22Rv1 (cell line): ENCODE measurements at regions not wholly inside any gene's neighbourhood (a gene's known extent, or its start where the extent isn't known, plus 50 kb on each side); places are given as distances from the start of the nearest gene placed in this dataset.

Experiments used
- H3K27ac ChIP-seq: fragments of 450-650 bp; 2 replicates; pipeline ENCODE4 v1.5.1; 2017
- ZFX ChIP-seq: fragments of 450-650 bp; IDR thresholded peaks from 2 replicates; pipeline ENCODE4 v1.6.1; 2017; ENCODE audit warnings: antibody characterized with exemption, borderline replicate concordance
- TF ChIP-seq, protein P1 (sequence below): fragments of 450-650 bp; IDR thresholded peaks from 2 replicates; pipeline ENCODE4 v1.5.1; 2017; ENCODE audit warnings: mild to moderate bottlenecking

DNA sequence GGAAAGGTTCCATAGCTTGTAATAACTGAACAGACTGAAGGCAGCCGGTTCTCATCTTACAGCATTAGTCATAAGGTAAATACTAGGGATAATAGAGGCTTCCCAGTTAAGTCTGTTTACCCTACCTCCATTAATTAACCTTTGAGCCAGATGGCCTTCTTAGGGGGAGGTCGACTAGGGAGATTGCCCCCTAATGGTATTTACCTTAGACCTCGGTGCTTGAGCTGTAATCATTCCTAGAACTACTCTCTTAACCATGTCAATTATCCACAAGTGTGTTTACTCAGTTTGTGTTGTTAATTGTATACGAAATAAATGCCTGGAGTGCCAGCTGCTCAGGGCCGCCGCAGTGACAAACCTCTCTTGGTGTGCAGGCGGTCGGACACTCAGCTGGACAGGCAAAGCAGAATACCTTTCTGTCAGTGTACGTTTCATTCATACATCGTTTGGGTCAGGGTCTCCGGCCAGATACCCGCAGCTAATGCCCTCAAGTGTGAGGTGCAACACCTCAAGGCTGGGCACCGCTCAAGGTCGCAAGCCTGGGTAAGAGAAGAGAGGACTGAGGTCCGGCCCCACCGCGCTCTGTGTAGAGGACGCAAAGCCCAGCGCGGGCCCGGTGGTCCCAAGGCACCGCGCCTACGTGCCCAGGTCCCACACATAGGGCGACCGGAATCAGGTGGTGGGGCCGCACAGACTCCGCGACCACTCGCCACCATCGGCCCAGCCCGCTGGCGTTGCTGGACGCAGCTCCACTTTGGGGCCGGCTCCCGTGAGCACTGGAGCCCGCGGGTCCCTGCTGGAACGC is 931.0 kb downstream of the NLGN4Y start:
- peak overlapping the region; percentile 92 for H3K27ac ChIP-seq
- TF ChIP-seq, protein P1, sequence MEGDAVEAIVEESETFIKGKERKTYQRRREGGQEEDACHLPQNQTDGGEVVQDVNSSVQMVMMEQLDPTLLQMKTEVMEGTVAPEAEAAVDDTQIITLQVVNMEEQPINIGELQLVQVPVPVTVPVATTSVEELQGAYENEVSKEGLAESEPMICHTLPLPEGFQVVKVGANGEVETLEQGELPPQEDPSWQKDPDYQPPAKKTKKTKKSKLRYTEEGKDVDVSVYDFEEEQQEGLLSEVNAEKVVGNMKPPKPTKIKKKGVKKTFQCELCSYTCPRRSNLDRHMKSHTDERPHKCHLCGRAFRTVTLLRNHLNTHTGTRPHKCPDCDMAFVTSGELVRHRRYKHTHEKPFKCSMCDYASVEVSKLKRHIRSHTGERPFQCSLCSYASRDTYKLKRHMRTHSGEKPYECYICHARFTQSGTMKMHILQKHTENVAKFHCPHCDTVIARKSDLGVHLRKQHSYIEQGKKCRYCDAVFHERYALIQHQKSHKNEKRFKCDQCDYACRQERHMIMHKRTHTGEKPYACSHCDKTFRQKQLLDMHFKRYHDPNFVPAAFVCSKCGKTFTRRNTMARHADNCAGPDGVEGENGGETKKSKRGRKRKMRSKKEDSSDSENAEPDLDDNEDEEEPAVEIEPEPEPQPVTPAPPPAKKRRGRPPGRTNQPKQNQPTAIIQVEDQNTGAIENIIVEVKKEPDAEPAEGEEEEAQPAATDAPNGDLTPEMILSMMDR = no peak

DNA sequence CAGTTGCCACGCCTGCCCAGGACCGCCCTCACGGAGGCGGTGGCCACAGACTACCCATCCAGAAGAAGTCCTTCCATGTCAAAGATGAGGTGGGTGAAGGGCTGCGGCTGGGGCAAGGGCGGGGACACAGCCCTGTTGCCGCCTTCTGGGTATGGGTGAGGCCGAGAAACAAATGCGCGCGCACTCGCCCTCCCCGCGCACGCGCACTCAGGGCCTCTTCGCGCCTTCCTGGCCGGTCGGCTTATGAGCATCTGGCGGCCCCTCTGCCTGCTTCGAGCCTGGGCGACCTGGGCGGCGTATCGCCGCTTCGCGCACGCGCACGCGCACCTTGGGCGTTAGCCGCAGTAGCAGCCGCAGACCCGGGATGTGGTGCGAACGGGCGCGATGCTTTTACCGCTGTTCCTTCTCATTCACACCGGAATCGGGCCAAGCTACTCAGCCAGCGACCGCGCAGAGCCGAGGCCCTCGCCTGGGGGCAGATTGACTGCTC is 931.7 kb downstream of the NLGN4Y start:
- TF ChIP-seq, protein P1 = no peak
- H3K27ac ChIP-seq = peak overlapping the region; percentile 92

DNA sequence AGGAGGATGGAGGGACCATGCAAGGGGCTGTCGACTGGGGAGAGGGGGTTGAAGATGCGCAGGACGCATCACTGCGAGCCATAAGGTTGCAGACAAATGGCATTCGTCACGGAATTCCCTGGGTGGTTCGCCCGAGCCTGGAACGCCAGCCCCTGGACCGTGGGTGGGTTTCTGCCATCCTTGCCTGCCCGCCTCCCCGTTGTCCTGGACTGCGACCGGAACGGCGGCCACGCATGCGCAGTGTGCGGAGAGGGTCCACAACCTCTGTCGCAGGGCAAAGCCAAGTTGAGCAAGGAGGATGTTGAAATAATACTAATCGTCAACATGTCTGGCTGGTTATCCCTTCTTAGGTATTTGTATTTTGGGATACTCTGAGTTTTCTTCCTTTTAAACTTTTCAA is 932.2 kb downstream of the NLGN4Y start:
- no peak for TF ChIP-seq ZFX
- TF ChIP-seq, protein P1 = no peak

DNA sequence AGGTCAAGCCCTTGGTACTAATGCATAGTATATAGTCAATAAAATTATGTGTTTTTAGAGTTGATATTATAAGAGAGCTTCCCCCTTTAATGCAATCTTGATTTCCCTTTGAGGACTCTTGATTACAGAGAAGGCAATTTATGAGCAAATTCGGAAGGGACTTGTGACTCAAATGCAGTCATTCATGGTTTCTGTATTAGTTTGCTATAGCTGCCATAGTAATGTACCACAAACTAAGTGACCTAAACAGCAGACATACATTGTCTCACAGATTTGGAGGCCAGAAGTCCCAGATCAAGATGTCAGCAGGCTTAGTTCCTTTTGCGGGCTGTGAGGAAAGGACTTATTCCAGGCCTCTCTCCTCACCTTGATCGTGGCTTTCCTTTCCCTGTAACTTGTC is 933.4 kb downstream of the NLGN4Y start:
- TF ChIP-seq, protein P1 = no peak
- no peak for TF ChIP-seq ZFX
- H3K27ac ChIP-seq = no peak overlapping the region

More for the DNA sequence above, 932.2 kb downstream of the NLGN4Y start:
- peak overlapping the region; percentile 92 for H3K27ac ChIP-seq

DNA sequence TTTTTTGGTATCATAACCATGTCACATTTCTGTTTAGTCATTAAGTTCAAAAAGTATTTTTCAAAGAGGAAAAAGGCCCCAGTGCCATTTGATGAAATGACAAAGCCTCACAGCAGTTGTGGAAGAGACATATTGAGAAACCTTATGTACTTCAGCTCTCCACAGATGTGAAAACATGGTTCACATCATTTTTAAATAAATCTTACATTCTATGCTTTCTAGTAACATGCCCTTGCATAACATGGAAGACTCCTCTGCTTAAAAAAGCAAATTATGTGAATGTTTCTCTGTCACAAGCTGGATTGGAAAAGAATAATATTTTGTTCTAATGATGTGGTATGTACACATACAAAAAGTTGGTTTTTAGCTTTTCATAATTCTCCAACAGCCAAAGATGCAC is 934.1 kb downstream of the NLGN4Y start:
- no peak for TF ChIP-seq ZFX
- TF ChIP-seq, protein P1 = no peak
- no peak overlapping the region for H3K27ac ChIP-seq

DNA sequence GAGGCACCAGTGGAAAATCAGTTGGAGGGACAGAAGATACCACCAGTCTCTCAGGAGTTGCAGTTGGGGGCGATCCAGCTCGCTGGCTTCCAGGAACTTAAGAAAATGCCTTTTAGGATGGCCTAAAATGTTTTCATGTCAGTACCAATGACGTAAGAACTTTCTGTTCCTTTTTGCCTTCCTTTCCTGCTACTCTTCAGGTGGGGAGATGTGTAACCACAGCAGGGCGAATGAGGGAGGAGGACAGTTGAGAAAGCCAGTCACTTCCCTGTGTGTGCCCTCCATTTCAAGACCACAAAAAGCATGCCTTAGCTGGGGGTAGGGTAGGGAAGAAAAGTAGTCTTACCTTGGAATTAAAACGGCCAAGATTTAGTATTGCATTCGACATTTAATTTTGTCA is 941.6 kb downstream of the NLGN4Y start:
- TF ChIP-seq ZFX = no peak
- TF ChIP-seq, protein P1 = no peak
- no peak overlapping the region for H3K27ac ChIP-seq

DNA sequence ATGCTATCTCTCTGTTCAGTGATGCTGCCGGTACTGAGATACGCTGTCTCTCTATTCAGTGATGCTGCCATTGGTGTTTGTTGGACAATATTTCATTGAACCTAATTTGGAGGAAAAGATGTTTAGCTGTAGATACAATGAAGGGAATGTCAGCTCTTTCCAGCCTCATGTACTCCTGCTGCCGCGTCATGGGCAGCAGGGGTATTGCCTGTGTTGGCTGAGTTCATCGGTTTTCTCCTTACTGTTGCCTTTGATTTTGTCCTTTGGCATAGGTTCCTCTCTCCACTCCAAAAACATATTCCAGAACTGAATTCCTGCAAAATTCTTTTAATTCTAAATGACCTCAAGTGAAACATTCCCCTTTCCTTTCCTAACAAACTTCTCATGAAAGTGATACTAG is 942.6 kb downstream of the NLGN4Y start:
- no peak overlapping the region for H3K27ac ChIP-seq
- no peak for TF ChIP-seq ZFX
- TF ChIP-seq, protein P1 = no peak
